RWPE2 (cell line): ENCODE measurements at regions not wholly inside any gene's neighbourhood (a gene's known extent, or its start where the extent isn't known, plus 50 kb on each side); places are given as distances from the start of the nearest gene placed in this dataset.

Source experiments
- ATAC-seq: fragments of 200-7000 bp; cut with Tn5 transposase; 3 replicates; pipeline ENCODE4 v1.9.1; 2021; ENCODE audit warnings: low read depth
- DNase-seq: peaks from one replicate; pipeline ENCODE4 v3.0.0-alpha.2; 2020; ENCODE audit warnings: low spot score
- H3K27ac ChIP-seq: fragments of 450-650 bp; 2 replicates; pipeline ENCODE4 v1.5.1; 2017; ENCODE audit warnings: mild to moderate bottlenecking; ENCODE audit not compliant: poor library complexity, severe bottlenecking
- H3K27me3 ChIP-seq: fragments of 250-450 bp; sonication (Bioruptor Pico); 2 replicates; pipeline ENCODE4 v1.5.1; 2021; ENCODE audit warnings: mild to moderate bottlenecking, moderate library complexity; ENCODE audit not compliant: insufficient read depth, poor library complexity, severe bottlenecking
- H3K36me3 ChIP-seq: fragments of 250-450 bp; sonication (Bioruptor Pico); 2 replicates; pipeline ENCODE4 v1.5.1; 2020; ENCODE audit warnings: low read depth, mild to moderate bottlenecking, moderate library complexity
- H3K4me1 ChIP-seq: fragments of 250-450 bp; sonication (Bioruptor Pico); 2 replicates; pipeline ENCODE4 v1.5.1; 2021; ENCODE audit warnings: mild to moderate bottlenecking, moderate library complexity; ENCODE audit not compliant: insufficient read depth, poor library complexity, severe bottlenecking
- H3K4me3 ChIP-seq: fragments of 250-450 bp; sonication (Bioruptor Pico); 2 replicates; pipeline ENCODE4 v1.5.1; 2021; ENCODE audit warnings: mild to moderate bottlenecking, moderate library complexity; ENCODE audit not compliant: severe bottlenecking
- H3K9me3 ChIP-seq: fragments of 250-450 bp; sonication (Bioruptor Pico); 2 replicates; pipeline ENCODE4 v1.5.1; 2021; ENCODE audit warnings: mild to moderate bottlenecking, moderate library complexity; ENCODE audit not compliant: severe bottlenecking
- CTCF ChIP-seq: fragments of 450-650 bp; IDR thresholded peaks from one replicate; pipeline ENCODE4 v1.5.1; 2017; ENCODE audit warnings: mild to moderate bottlenecking, moderate library complexity; ENCODE audit not compliant: poor library complexity, severe bottlenecking

GRCh38 chr7:134029-134428, 58.3 kb upstream of the FAM20C start:
- no peak for ATAC-seq
- TF ChIP-seq CTCF, result no peak
- H3K27me3 ChIP-seq, result no peaks in the 10 kb centered on the region
- H3K36me3 ChIP-seq, result no peaks in the 10 kb centered on the region
- H3K4me1 ChIP-seq, result no peaks in the 10 kb centered on the region
- no peak for DNase-seq
- H3K4me3 ChIP-seq, result no peak overlapping the region
- no peak overlapping the region for H3K27ac ChIP-seq
- H3K9me3 ChIP-seq, result no peaks in the 10 kb centered on the region

- no peak for DNase-seq
- ATAC-seq, result no peak
- no peaks in the 10 kb centered on the region for H3K4me1 ChIP-seq
- H3K27ac ChIP-seq, result no peak overlapping the region
- no peaks in the 10 kb centered on the region for H3K9me3 ChIP-seq
- no peaks in the 10 kb centered on the region for H3K36me3 ChIP-seq
- no peak for TF ChIP-seq CTCF
- H3K4me3 ChIP-seq, result no peak overlapping the region
- no peaks in the 10 kb centered on the region for H3K27me3 ChIP-seq
These were observed 57.7 kb upstream of the FAM20C start for GRCh38 chr7:134561-135256.

- TF ChIP-seq CTCF, result no peak
These were observed 57.1 kb upstream of the FAM20C start for GRCh38 chr7:135257-135653.

GRCh38 chr7:135731-136645, 56.4 kb upstream of the FAM20C start:
- Histone ChIP-seq H3K36me3 (no peaks in the 10 kb centered on the region), H3K27ac (no peak overlapping the region), H3K27me3 (no peaks in the 10 kb centered on the region), H3K4me1 (no peaks in the 10 kb centered on the region), H3K9me3 (no peaks in the 10 kb centered on the region), H3K4me3 (no peak overlapping the region)
- DNase-seq, result no peak
- ATAC-seq, result no peak
- TF ChIP-seq CTCF, result no peak

More at GRCh38 chr7:135257-135653, 57.1 kb upstream of the FAM20C start:
- H3K4me3 ChIP-seq, result no peak overlapping the region
- H3K9me3 ChIP-seq, result no peaks in the 10 kb centered on the region
- ATAC-seq, result no peak
- H3K27me3 ChIP-seq, result no peaks in the 10 kb centered on the region
- DNase-seq, result no peak
- H3K4me1 ChIP-seq, result no peaks in the 10 kb centered on the region
- H3K27ac ChIP-seq, result no peak overlapping the region
- no peaks in the 10 kb centered on the region for H3K36me3 ChIP-seq
